GM23338 (cell line): ENCODE measurements at regions not wholly inside any gene's neighbourhood (a gene's known extent, or its start where the extent isn't known, plus 50 kb on each side); places are given as distances from the start of the nearest gene placed in this dataset.

Experiments
- CREB1 ChIP-seq: fragments of 250-450 bp; sonication (Bioruptor Pico); IDR thresholded peaks from 2 replicates; pipeline ENCODE4 v1.5.0; 2020; ENCODE audit warnings: low read depth, mild to moderate bottlenecking, moderate library complexity
- CTCF ChIP-seq, 2 experiments: fragments of 200-600 bp in 1 of 2; sonication (generic) in 1 of 2; conservative IDR thresholded peaks; 2 replicates each; pipeline versions ENCODE4 v1.5.1 to v1.6.1; 2016 to 2017; ENCODE audit warnings: antibody characterized with exemption in 2 of 2, low read depth in 2 of 2, mild to moderate bottlenecking in 2 of 2, moderate library complexity in 1 of 2
- EZH2 ChIP-seq: fragments of 200-600 bp; sonication (generic); IDR thresholded peaks from one replicate; pipeline ENCODE4 v1.8.0; 2017; ENCODE audit warnings: antibody characterized with exemption, mild to moderate bottlenecking, low read depth; ENCODE audit not compliant: unreplicated experiment
- EZH2phosphoT487 ChIP-seq: fragments of 200-600 bp; sonication (generic); IDR thresholded peaks from one replicate; pipeline ENCODE4 v1.8.1; 2018; ENCODE audit warnings: antibody characterized with exemption; ENCODE audit not compliant: unreplicated experiment
- JUNB ChIP-seq: IDR thresholded peaks from one replicate; pipeline ENCODE4 v1.6.1; 2016; ENCODE audit warnings: antibody characterized with exemption; ENCODE audit not compliant: unreplicated experiment
- POLR2AphosphoS5 ChIP-seq: IDR thresholded peaks from 2 replicates; pipeline ENCODE4 v1.6.1; 2016; ENCODE audit warnings: antibody characterized with exemption, low read depth
- REST ChIP-seq: IDR thresholded peaks from one replicate; pipeline ENCODE4 v1.6.1; 2018; ENCODE audit warnings: antibody characterized with exemption; ENCODE audit not compliant: unreplicated experiment
- ZNF331 ChIP-seq: fragments of 250-450 bp; sonication (Bioruptor Pico); IDR thresholded peaks from 2 replicates; pipeline ENCODE4 v1.5.0; 2020; ENCODE audit warnings: low read depth, mild to moderate bottlenecking, moderate library complexity

- no peak for TF ChIP-seq EZH2phosphoT487
- TF ChIP-seq CTCF (conservative IDR thresholded peaks at IDR 0.05; ENCODE audit: low read depth in 2 of 2), result no peak
- no peak for TF ChIP-seq EZH2
- TF ChIP-seq POLR2AphosphoS5, result no peak
- no peak for TF ChIP-seq REST
- no peak for TF ChIP-seq JUNB
- TF ChIP-seq CREB1 (CRISPR knock-in tag), result no peak
- TF ChIP-seq ZNF331 (CRISPR knock-in tag), result no peak
Observed at GRCh38 chr12:86729739-86730138, 473.5 kb upstream of the MGAT4C start.
